OCI-LY7 (cell line): ENCODE measurements at regions not wholly inside any gene's neighbourhood (a gene's known extent, or its start where the extent isn't known, plus 50 kb on each side); places are given as distances from the start of the nearest gene placed in this dataset.

ENCODE experiments used
- EZH2phosphoT487 ChIP-seq: fragments of 200-600 bp; sonication (generic); IDR thresholded peaks from 2 replicates; pipeline ENCODE4 v1.6.1; 2018; ENCODE audit warnings: low read depth, borderline replicate concordance, mild to moderate bottlenecking, mixed run types, antibody characterized with exemption, low read length, moderate library complexity, mixed read lengths
- TF ChIP-seq, protein P1 (sequence below): fragments of 200-600 bp; sonication (generic); conservative IDR thresholded peaks from 2 replicates; pipeline ENCODE4 v1.5.1; 2014; ENCODE audit warnings: mild to moderate bottlenecking, antibody characterized with exemption, low read length, moderate library complexity, mixed read lengths

DNA sequence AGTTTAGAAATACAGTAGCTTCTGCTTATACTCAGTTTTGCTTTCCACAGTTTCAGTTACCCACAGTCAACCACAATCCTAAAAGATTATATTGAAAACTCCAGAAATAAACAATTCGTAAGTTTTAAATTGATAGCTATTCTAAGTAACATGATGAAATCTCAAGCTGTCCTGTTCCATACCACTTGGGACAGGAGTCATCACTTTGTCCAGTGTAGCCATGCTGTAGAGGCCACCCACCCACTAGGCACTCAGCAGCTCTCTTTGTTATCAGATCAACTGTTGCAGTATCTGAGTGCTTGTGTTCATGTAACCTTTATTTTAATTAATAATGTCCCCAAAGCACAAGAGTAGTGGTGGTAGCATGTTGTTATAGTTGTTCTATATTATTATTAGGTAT is 117.5 kb upstream of the IQCM start:
- TF ChIP-seq, protein P1, sequence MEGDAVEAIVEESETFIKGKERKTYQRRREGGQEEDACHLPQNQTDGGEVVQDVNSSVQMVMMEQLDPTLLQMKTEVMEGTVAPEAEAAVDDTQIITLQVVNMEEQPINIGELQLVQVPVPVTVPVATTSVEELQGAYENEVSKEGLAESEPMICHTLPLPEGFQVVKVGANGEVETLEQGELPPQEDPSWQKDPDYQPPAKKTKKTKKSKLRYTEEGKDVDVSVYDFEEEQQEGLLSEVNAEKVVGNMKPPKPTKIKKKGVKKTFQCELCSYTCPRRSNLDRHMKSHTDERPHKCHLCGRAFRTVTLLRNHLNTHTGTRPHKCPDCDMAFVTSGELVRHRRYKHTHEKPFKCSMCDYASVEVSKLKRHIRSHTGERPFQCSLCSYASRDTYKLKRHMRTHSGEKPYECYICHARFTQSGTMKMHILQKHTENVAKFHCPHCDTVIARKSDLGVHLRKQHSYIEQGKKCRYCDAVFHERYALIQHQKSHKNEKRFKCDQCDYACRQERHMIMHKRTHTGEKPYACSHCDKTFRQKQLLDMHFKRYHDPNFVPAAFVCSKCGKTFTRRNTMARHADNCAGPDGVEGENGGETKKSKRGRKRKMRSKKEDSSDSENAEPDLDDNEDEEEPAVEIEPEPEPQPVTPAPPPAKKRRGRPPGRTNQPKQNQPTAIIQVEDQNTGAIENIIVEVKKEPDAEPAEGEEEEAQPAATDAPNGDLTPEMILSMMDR: no peak
- no peak for TF ChIP-seq EZH2phosphoT487
